ENCODE measurements at regions not wholly inside any gene's neighbourhood (a gene's known extent, or its start where the extent isn't known, plus 50 kb on each side); places are given as distances from the start of the nearest gene placed in this dataset.

- no peaks in the 10 kb centered on the region for H4K20me1 ChIP-seq (ENCODE audit: insufficient read depth, low read length, poor library complexity, severe bottlenecking)
- no peak overlapping the region for H3K9ac ChIP-seq (ENCODE audit: low read depth, low read length, poor library complexity, severe bottlenecking)
- no peak overlapping the region for H3K4me3 ChIP-seq (ENCODE audit: low read length, poor library complexity, severe bottlenecking)
- H3K27me3 ChIP-seq (ENCODE audit: insufficient read depth, low read length, poor library complexity, severe bottlenecking), result no peaks in the 10 kb centered on the region
- no peaks in the 10 kb centered on the region for H3K4me1 ChIP-seq (ENCODE audit: insufficient read depth, low read length, poor library complexity, severe bottlenecking)
- no peaks in the 10 kb centered on the region for H3K36me3 ChIP-seq (ENCODE audit: insufficient read depth, low read length)
- no peak overlapping the region for H3K4me2 ChIP-seq (ENCODE audit: low read depth, low read length, poor library complexity, severe bottlenecking)
- no peaks in the 10 kb centered on the region for H3K79me2 ChIP-seq (ENCODE audit: insufficient read depth, low read length)
- TF ChIP-seq CTCF (conservative IDR thresholded peaks at IDR 0.05; ENCODE audit: low read length) (no peak), EZH2phosphoT487 (IDR thresholded peaks at IDR 0.05; ENCODE audit: borderline replicate concordance) (no peak)
- no peaks in the 10 kb centered on the region for H3K9me2 ChIP-seq (replicated peaks; ENCODE audit: low read depth, low read length)
- H3F3A ChIP-seq (ENCODE audit: low read depth), result no peaks in the 10 kb centered on the region
- H2AFZ ChIP-seq (ENCODE audit: low read length), result no peak overlapping the region
- H3K9me3 ChIP-seq (ENCODE audit: insufficient read depth, low read depth, low read length), result no peaks in the 10 kb centered on the region
Observed at GRCh38 chr5:175096469-175097165, 347.4 kb downstream of the DRD1 start.

- Histone ChIP-seq H3K9me2 (replicated peaks; ENCODE audit: low read depth, low read length) (no peaks in the 10 kb centered on the region), H4K20me1 (ENCODE audit: insufficient read depth, low read length, poor library complexity, severe bottlenecking) (no peaks in the 10 kb centered on the region)
Observed at GRCh38 chr5:175094461-175094860, 349.5 kb downstream of the DRD1 start.

GRCh38 chr5:175092691-175093090 lies 351.3 kb downstream of the DRD1 start:
- no peak overlapping the region for H3K4me3 ChIP-seq (ENCODE audit: low read length, poor library complexity, severe bottlenecking)
- H4K20me1 ChIP-seq (ENCODE audit: insufficient read depth, low read length, poor library complexity, severe bottlenecking), result no peaks in the 10 kb centered on the region
- TF ChIP-seq CTCF (conservative IDR thresholded peaks at IDR 0.05; ENCODE audit: low read length) (no peak), EZH2phosphoT487 (IDR thresholded peaks at IDR 0.05; ENCODE audit: borderline replicate concordance) (no peak)
- no peaks in the 10 kb centered on the region for H3K4me1 ChIP-seq (ENCODE audit: insufficient read depth, low read length, poor library complexity, severe bottlenecking)
- H3K79me2 ChIP-seq (ENCODE audit: insufficient read depth, low read length), result no peaks in the 10 kb centered on the region
- H3K9me2 ChIP-seq (replicated peaks; ENCODE audit: low read depth, low read length), result no peaks in the 10 kb centered on the region
- no peaks in the 10 kb centered on the region for H3F3A ChIP-seq (ENCODE audit: low read depth)
- H3K4me2 ChIP-seq (ENCODE audit: low read depth, low read length, poor library complexity, severe bottlenecking), result no peak overlapping the region
- no peaks in the 10 kb centered on the region for H3K27me3 ChIP-seq (ENCODE audit: insufficient read depth, low read length, poor library complexity, severe bottlenecking)
- no peaks in the 10 kb centered on the region for H3K9me3 ChIP-seq (ENCODE audit: insufficient read depth, low read depth, low read length)
- no peak overlapping the region for H3K9ac ChIP-seq (ENCODE audit: low read depth, low read length, poor library complexity, severe bottlenecking)
- H3K36me3 ChIP-seq (ENCODE audit: insufficient read depth, low read length), result no peaks in the 10 kb centered on the region
- H2AFZ ChIP-seq (ENCODE audit: low read length), result no peak overlapping the region

More at GRCh38 chr5:175094461-175094860, 349.5 kb downstream of the DRD1 start:
- H3K4me1 ChIP-seq (ENCODE audit: insufficient read depth, low read length, poor library complexity, severe bottlenecking), result no peaks in the 10 kb centered on the region
- no peaks in the 10 kb centered on the region for H3F3A ChIP-seq (ENCODE audit: low read depth)
- H3K4me2 ChIP-seq (ENCODE audit: low read depth, low read length, poor library complexity, severe bottlenecking), result no peak overlapping the region
- TF ChIP-seq EZH2phosphoT487 (IDR thresholded peaks at IDR 0.05; ENCODE audit: borderline replicate concordance) (no peak), CTCF (conservative IDR thresholded peaks at IDR 0.05; ENCODE audit: low read length) (no peak)
- H3K27me3 ChIP-seq (ENCODE audit: insufficient read depth, low read length, poor library complexity, severe bottlenecking), result no peaks in the 10 kb centered on the region
- H3K79me2 ChIP-seq (ENCODE audit: insufficient read depth, low read length), result no peaks in the 10 kb centered on the region
- H3K9me3 ChIP-seq (ENCODE audit: insufficient read depth, low read depth, low read length), result no peaks in the 10 kb centered on the region
- no peak overlapping the region for H2AFZ ChIP-seq (ENCODE audit: low read length)
- no peak overlapping the region for H3K9ac ChIP-seq (ENCODE audit: low read depth, low read length, poor library complexity, severe bottlenecking)
- H3K36me3 ChIP-seq (ENCODE audit: insufficient read depth, low read length), result no peaks in the 10 kb centered on the region
- no peak overlapping the region for H3K4me3 ChIP-seq (ENCODE audit: low read length, poor library complexity, severe bottlenecking)
